ENCODE measurements at regions not wholly inside any gene's neighbourhood (a gene's known extent, or its start where the extent isn't known, plus 50 kb on each side); places are given as distances from the start of the nearest gene placed in this dataset.

DNA sequence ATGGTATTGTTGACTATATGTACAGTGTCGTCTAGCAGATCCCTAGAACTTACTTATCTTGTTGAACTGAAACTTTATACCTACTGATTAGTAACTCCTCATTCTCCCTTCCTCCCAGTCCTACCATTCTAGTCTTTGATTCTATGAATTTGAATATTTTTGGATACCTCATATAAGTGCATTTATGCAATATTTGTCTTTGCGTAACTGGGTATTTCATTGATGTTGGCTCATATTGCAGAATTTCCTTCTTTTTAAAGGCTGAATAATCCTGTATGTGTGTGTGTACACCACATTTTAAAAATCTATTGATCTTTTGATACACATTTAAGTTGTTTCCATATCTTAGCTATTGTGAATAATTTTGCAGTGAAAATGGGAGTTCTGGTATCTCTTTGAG lies 119.9 kb downstream of the SOX4 start:
- Histone ChIP-seq H3K4me3 (no peak overlapping the region), H3K36me3 (replicated peaks in 1 of 2) (no peaks in the 10 kb centered on the region), H3K27ac (no peak overlapping the region), H3K9me3 (replicated peaks in 1 of 3) (no peaks in the 10 kb centered on the region), H3K27me3 (no peaks in the 10 kb centered on the region), H3K4me1 (replicated peaks in 1 of 2) (no peaks in the 10 kb centered on the region)
- TF ChIP-seq, protein P1, sequence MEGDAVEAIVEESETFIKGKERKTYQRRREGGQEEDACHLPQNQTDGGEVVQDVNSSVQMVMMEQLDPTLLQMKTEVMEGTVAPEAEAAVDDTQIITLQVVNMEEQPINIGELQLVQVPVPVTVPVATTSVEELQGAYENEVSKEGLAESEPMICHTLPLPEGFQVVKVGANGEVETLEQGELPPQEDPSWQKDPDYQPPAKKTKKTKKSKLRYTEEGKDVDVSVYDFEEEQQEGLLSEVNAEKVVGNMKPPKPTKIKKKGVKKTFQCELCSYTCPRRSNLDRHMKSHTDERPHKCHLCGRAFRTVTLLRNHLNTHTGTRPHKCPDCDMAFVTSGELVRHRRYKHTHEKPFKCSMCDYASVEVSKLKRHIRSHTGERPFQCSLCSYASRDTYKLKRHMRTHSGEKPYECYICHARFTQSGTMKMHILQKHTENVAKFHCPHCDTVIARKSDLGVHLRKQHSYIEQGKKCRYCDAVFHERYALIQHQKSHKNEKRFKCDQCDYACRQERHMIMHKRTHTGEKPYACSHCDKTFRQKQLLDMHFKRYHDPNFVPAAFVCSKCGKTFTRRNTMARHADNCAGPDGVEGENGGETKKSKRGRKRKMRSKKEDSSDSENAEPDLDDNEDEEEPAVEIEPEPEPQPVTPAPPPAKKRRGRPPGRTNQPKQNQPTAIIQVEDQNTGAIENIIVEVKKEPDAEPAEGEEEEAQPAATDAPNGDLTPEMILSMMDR (IDR thresholded peaks at IDR 0.05), result no peak
- no peak for TF ChIP-seq POLR2A (IDR thresholded peaks at IDR 0.05)
- intact Hi-C loops (cut with DNase I), result no loop called here
- DNase-seq, result no peak
- WGBS, 4 donors, result 79 to 88% (median 83%) methylated on average over 2 of the region's 2 CpGs

DNA sequence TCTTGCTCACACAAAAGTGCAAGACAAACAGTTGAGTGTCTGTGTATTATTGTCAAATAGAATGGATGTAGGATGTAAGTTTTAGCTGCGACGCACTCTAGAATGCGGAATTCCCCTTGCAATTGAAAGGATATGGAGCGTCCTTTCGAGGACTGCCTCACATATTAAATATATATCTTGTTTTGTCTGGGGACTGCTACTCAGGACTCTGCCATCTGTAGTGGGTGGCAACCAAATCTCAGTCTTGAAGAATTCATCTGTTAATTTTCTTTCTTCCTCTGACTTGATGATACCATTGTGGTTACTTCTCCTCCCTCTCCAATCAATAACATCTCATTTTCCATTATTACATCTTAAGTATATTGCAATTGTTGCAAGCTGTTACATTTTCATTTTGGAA lies 121.6 kb downstream of the SOX4 start:
- H3K36me3 ChIP-seq (replicated peaks in 1 of 2), result no peaks in the 10 kb centered on the region
- intact Hi-C loops (cut with DNase I), result no loop called here

DNA sequence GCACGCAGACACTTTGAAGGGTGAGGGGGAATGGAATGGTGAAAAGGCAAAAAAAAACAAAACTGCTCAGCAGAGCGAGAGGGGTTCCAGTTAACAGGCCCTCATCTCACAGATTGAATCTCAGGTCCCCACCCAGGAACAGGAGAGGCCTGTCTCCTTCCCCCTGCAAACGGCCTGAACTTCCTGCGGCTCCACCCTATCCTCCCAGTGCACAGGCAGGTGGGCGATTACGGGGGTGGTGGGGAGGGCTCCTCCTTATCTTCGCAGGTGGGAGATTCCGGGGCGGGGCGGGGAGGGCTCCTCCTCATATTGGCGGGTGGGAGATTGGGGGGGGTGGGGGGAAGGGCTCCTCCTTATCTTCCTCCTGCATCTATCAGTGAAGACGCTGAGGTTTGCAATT lies 129.0 kb downstream of the SOX4 start:
- Histone ChIP-seq H3K27ac (no peak overlapping the region), H3K27me3 (no peaks in the 10 kb centered on the region), H3K36me3 (replicated peaks in 1 of 2) (no peaks in the 10 kb centered on the region), H3K4me1 (replicated peaks in 1 of 2) (no peaks in the 10 kb centered on the region), H3K4me3 (no peak overlapping the region), H3K9me3 (replicated peaks in 1 of 3) (no peaks in the 10 kb centered on the region)
- intact Hi-C loops (cut with DNase I), result no loop called here
- TF ChIP-seq POLR2A (IDR thresholded peaks at IDR 0.05), result no peak
- TF ChIP-seq, protein P1 (IDR thresholded peaks at IDR 0.05), result no peak
- 51 to 74% (median 56%) methylated on average over 8 to 12 of the region's 12 CpGs for WGBS, 4 donors
- DNase-seq, result no peak

More for the DNA sequence above, 121.6 kb downstream of the SOX4 start:
- no peak for DNase-seq
- Histone ChIP-seq H3K9me3 (replicated peaks in 1 of 3) (no peaks in the 10 kb centered on the region), H3K27ac (no peak overlapping the region), H3K4me1 (replicated peaks in 1 of 2) (no peaks in the 10 kb centered on the region), H3K4me3 (no peak overlapping the region), H3K27me3 (no peaks in the 10 kb centered on the region)
- TF ChIP-seq POLR2A (IDR thresholded peaks at IDR 0.05), result no peak
- TF ChIP-seq, protein P1 (IDR thresholded peaks at IDR 0.05), result no peak
- 87 to 93% (median 90%) methylated on average over 5 of the region's 5 CpGs for WGBS, 4 donors

DNA sequence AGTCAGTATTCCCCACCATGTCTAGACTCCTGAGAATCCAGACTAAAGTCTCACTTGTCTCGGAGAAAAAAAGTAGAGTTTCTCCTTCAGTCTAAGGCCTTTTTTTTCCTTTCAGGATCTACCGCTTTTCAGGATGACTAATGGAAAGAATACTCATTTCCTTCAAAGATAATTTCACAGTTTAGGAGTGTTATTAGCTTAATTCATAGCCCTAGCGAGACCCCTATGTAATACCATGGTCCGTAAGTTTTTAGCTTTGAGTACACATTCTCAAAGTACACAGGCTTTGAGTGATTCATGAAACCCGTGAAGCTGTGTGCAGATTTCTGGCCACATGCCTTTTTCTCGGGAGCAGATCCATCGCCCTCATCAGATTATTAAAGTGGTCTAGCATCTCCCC lies 133.1 kb downstream of the SOX4 start:
- no peaks in the 10 kb centered on the region for H3K36me3 ChIP-seq (replicated peaks in 1 of 2)
- H3K27ac ChIP-seq, result no peak overlapping the region
- intact Hi-C loops (cut with DNase I), result no loop called here
- DNase-seq, result no peak
- H3K4me1 ChIP-seq (replicated peaks in 1 of 2), result no peaks in the 10 kb centered on the region
- no peak overlapping the region for H3K4me3 ChIP-seq
- H3K27me3 ChIP-seq, result no peaks in the 10 kb centered on the region
- 79 to 88% (median 87%) methylated on average over 7 of the region's 7 CpGs for WGBS, 4 donors
- no peak for TF ChIP-seq POLR2A (IDR thresholded peaks at IDR 0.05)
- TF ChIP-seq, protein P1 (IDR thresholded peaks at IDR 0.05), result no peak
- no peaks in the 10 kb centered on the region for H3K9me3 ChIP-seq (replicated peaks in 1 of 3)

Measured in adrenal gland (tissue), 9 donors.